ENCODE measurements at regions not wholly inside any gene's neighbourhood (a gene's known extent, or its start where the extent isn't known, plus 50 kb on each side); places are given as distances from the start of the nearest gene placed in this dataset.

GRCh38 chr22:34804604-34805003 is 261.4 kb upstream of the ISX start:
- TF ChIP-seq CTCF (conservative IDR thresholded peaks at IDR 0.05 in 1 of 2, IDR thresholded peaks at IDR 0.05 in 1 of 2; ENCODE audit: low read depth in 1 of 2, low read length in 2 of 2) (no peak), EZH2 (IDR thresholded peaks at IDR 0.05; ENCODE audit: low read length, missing control alignments) (no peak)
